ENCODE measurements at regions not wholly inside any gene's neighbourhood (a gene's known extent, or its start where the extent isn't known, plus 50 kb on each side); places are given as distances from the start of the nearest gene placed in this dataset.

DNA sequence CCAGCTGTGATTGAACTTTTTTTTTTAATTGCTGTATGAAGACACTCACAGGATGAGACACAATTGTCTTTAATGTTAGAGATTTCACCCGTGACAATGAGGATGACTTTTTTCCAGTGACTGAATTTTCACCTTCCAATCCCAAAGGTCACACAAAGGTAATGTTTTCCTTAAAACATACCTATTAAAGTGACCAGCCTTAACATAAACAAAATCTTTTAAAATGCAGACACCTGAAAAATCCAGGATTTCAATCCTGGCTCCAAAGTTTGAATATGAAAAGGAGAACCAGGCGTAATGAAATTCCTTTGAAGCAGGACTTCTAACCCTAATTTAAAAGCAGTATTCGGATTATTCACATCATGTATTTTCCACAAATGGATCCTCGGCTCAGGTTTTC lies 647.7 kb downstream of the GATA3 start:
- TF ChIP-seq, protein P1, sequence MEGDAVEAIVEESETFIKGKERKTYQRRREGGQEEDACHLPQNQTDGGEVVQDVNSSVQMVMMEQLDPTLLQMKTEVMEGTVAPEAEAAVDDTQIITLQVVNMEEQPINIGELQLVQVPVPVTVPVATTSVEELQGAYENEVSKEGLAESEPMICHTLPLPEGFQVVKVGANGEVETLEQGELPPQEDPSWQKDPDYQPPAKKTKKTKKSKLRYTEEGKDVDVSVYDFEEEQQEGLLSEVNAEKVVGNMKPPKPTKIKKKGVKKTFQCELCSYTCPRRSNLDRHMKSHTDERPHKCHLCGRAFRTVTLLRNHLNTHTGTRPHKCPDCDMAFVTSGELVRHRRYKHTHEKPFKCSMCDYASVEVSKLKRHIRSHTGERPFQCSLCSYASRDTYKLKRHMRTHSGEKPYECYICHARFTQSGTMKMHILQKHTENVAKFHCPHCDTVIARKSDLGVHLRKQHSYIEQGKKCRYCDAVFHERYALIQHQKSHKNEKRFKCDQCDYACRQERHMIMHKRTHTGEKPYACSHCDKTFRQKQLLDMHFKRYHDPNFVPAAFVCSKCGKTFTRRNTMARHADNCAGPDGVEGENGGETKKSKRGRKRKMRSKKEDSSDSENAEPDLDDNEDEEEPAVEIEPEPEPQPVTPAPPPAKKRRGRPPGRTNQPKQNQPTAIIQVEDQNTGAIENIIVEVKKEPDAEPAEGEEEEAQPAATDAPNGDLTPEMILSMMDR (IDR thresholded peaks at IDR 0.05; ENCODE audit: low read depth, low read length, missing input control) = no peak
- TF ChIP-seq YY1 (IDR thresholded peaks at IDR 0.05) (no peak), RAD21 (IDR thresholded peaks at IDR 0.05) (no peak), EGR1 (IDR thresholded peaks at IDR 0.05; ENCODE audit: low read depth in 2 of 2) (no peak), RXRA (IDR thresholded peaks at IDR 0.05) (no peak), ATF3 (IDR thresholded peaks at IDR 0.05) (no peak), JUND (IDR thresholded peaks at IDR 0.05) (no peak), TAF1 (conservative IDR thresholded peaks at IDR 0.05) (no peak)
- TF ChIP-seq, protein P2, sequence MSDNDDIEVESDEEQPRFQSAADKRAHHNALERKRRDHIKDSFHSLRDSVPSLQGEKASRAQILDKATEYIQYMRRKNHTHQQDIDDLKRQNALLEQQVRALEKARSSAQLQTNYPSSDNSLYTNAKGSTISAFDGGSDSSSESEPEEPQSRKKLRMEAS (IDR thresholded peaks at IDR 0.05) = no peak
- TF ChIP-seq, protein P3, sequence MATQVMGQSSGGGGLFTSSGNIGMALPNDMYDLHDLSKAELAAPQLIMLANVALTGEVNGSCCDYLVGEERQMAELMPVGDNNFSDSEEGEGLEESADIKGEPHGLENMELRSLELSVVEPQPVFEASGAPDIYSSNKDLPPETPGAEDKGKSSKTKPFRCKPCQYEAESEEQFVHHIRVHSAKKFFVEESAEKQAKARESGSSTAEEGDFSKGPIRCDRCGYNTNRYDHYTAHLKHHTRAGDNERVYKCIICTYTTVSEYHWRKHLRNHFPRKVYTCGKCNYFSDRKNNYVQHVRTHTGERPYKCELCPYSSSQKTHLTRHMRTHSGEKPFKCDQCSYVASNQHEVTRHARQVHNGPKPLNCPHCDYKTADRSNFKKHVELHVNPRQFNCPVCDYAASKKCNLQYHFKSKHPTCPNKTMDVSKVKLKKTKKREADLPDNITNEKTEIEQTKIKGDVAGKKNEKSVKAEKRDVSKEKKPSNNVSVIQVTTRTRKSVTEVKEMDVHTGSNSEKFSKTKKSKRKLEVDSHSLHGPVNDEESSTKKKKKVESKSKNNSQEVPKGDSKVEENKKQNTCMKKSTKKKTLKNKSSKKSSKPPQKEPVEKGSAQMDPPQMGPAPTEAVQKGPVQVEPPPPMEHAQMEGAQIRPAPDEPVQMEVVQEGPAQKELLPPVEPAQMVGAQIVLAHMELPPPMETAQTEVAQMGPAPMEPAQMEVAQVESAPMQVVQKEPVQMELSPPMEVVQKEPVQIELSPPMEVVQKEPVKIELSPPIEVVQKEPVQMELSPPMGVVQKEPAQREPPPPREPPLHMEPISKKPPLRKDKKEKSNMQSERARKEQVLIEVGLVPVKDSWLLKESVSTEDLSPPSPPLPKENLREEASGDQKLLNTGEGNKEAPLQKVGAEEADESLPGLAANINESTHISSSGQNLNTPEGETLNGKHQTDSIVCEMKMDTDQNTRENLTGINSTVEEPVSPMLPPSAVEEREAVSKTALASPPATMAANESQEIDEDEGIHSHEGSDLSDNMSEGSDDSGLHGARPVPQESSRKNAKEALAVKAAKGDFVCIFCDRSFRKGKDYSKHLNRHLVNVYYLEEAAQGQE (IDR thresholded peaks at IDR 0.05) = no peak
